HL-60 (cell line): ENCODE measurements at regions not wholly inside any gene's neighbourhood (a gene's known extent, or its start where the extent isn't known, plus 50 kb on each side); places are given as distances from the start of the nearest gene placed in this dataset.
"Not testable (repeated sequence)": the region's sequence is repeated elsewhere in the genome, so short reads cannot be mapped to it uniquely, and the experiment has no call there.

Experiments
- POLR2AphosphoS5 ChIP-seq: IDR thresholded peaks from 2 replicates; pipeline ENCODE4 v1.6.1; 2012; ENCODE audit warnings: low read depth
- TF ChIP-seq, protein P1 (sequence below): IDR thresholded peaks from one replicate; pipeline ENCODE4 v1.5.1; 2011; ENCODE audit warnings: low read length, control low read depth, inconsistent platforms; ENCODE audit not compliant: insufficient read depth

DNA sequence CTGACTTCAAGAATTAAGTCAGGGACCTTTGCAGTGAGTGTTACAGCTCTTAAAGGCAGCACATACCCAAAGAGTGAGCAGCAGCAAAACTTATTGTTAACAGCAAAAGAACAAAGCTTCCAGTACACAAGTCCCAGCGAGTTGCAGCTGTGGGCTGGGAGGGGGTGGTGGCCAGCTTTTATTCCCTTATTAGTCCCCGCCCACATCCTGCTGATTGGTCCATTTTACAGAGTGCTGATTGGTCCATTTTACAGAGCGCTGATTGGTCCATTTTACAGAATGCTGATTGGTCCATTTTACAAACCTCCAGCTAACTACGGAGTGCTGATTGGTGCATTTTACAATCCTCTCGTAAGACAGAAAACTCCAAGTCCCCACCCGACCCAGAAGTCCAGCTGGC, 127.0 kb downstream of the NPAP1 start:
- TF ChIP-seq, protein P1, sequence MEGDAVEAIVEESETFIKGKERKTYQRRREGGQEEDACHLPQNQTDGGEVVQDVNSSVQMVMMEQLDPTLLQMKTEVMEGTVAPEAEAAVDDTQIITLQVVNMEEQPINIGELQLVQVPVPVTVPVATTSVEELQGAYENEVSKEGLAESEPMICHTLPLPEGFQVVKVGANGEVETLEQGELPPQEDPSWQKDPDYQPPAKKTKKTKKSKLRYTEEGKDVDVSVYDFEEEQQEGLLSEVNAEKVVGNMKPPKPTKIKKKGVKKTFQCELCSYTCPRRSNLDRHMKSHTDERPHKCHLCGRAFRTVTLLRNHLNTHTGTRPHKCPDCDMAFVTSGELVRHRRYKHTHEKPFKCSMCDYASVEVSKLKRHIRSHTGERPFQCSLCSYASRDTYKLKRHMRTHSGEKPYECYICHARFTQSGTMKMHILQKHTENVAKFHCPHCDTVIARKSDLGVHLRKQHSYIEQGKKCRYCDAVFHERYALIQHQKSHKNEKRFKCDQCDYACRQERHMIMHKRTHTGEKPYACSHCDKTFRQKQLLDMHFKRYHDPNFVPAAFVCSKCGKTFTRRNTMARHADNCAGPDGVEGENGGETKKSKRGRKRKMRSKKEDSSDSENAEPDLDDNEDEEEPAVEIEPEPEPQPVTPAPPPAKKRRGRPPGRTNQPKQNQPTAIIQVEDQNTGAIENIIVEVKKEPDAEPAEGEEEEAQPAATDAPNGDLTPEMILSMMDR = not testable (repeated sequence)
- TF ChIP-seq POLR2AphosphoS5 = not testable (repeated sequence)
